Stomach (tissue), 8 donors: ENCODE measurements at regions not wholly inside any gene's neighbourhood (a gene's known extent, or its start where the extent isn't known, plus 50 kb on each side); places are given as distances from the start of the nearest gene placed in this dataset.

Experiments
- DNase-seq, 2 donors: peaks; one replicate each; pipeline versions ENCODE4 v3.0.0 to v3.0.0-alpha.2; 2013 to 2019
- H3K27ac ChIP-seq, 5 donors: fragments of 200-600 bp in 4 of 5; sonication (generic) in 4 of 5; one replicate each; pipeline ENCODE4 v1.5.1; 2013 to 2019; ENCODE audit warnings: mild to moderate bottlenecking in 1 of 5, moderate library complexity in 1 of 5
- H3K27me3 ChIP-seq, 3 donors: fragments of 200-600 bp; sonication (generic); one replicate each; pipeline ENCODE4 v1.5.1; 2017 to 2019; ENCODE audit warnings: mixed run types in 1 of 3
- H3K36me3 ChIP-seq, 4 donors: fragments of 200-600 bp; sonication (generic); 1 replicate in 3 of 4; 2 replicates in 1 of 4; pipeline ENCODE4 v1.5.1; 2016 to 2019
- H3K4me1 ChIP-seq, 4 donors: fragments of 200-600 bp; sonication (generic); one replicate each; pipeline ENCODE4 v1.5.1; 2016 to 2019
- H3K4me3 ChIP-seq, 4 donors: fragments of 200-600 bp; sonication (generic) in 3 of 4; one replicate each; pipeline ENCODE4 v1.5.1; 2016 to 2019; ENCODE audit warnings: mild to moderate bottlenecking in 1 of 4
- H3K9me3 ChIP-seq, 4 donors: fragments of 200-600 bp; sonication (generic); one replicate each; pipeline ENCODE4 v1.5.1; 2016 to 2019
- EP300 ChIP-seq: sonication (generic); formaldehyde crosslinking; IDR thresholded peaks from one replicate; pipeline ENCODE4 v1.6.1; 2017; ENCODE audit warnings: antibody characterized with exemption
- POLR2A ChIP-seq, 4 donors: fragments of 450-650 bp; IDR thresholded peaks; one replicate each; pipeline ENCODE4 v1.6.1; 2016; ENCODE audit warnings: antibody characterized with exemption in 4 of 4, control low read depth in 2 of 4, mild to moderate bottlenecking in 1 of 4, moderate library complexity in 1 of 4
- POLR2AphosphoS5 ChIP-seq, 3 donors: sonication (generic); formaldehyde crosslinking; IDR thresholded peaks; one replicate each; pipeline ENCODE4 v1.6.1; 2016; ENCODE audit warnings: antibody characterized with exemption in 3 of 3
- WGBS, 5 donors: extraction: QIAGEN DNeasy Blood & Tissue Kit in 3 of 5; methylation state at CpG; one replicate each; pipeline versions ENCODE4 v1.1.5 to v1.1.7; 2013 to 2018; 5-methylcytosine and 5-hydroxymethylcytosine counted together
- intact Hi-C: fragments of 100-400 bp; cut with DNase I; formaldehyde crosslinking; loops from one replicate; pipeline ENCODE4 v1.15.1; 2023; ENCODE audit warnings: low total_unique reads
- TF ChIP-seq, protein P1 (sequence below), 7 experiments: fragments of 450-650 bp in 4 of 7; fragments of 200-600 bp in 3 of 7; sonication (generic) in 3 of 7; IDR thresholded peaks; one replicate each; pipeline ENCODE4 v1.5.1; 2016 to 2019; ENCODE audit warnings: antibody characterized with exemption in 7 of 7, control low read depth in 2 of 7, mild to moderate bottlenecking in 1 of 7
- donor health status: healthy with polysubstance abuse.
- donor health status: Bipolar disorder and iron deficiency.
- donor health status: healthy.

DNA sequence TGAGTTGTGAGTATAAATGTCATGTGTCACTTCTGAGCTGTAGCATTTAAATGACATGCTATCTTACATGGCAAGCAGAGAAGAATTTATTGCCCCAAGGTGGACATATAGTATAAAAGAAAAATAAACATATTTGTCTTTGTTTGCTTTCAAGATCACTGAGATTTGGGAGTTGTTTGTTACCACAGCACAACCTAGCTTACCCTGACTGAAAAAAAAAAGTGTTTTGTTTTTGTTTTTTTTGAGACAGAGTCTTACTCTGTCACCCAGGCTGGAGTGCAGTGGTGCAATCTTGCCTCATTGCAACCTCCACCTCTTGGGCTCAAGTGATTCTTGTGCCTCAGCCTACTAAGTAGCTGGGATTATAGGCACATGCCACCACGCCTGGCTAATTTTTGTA lies 596.5 kb downstream of the MED13L start:
- Histone ChIP-seq H3K4me1 (no peaks in the 10 kb centered on the region), H3K36me3 (no peaks in the 10 kb centered on the region), H3K27me3 (no peaks in the 10 kb centered on the region), H3K4me3 (no peak overlapping the region), H3K27ac (no peak overlapping the region), H3K9me3 (peaks cover 0 to 10% (median 3%) of the 10 kb centered on the region in 4 donors)
- intact Hi-C loops, result no loop called here
- WGBS, 5 donors, result 93 to 100% (median 96%) methylated on average over 1 of the region's 1 CpG
- TF ChIP-seq EP300 (no peak), POLR2A (IDR thresholded peaks at IDR 0.05) (no peak), POLR2AphosphoS5 (IDR thresholded peaks at IDR 0.05) (no peak)
- TF ChIP-seq, protein P1, sequence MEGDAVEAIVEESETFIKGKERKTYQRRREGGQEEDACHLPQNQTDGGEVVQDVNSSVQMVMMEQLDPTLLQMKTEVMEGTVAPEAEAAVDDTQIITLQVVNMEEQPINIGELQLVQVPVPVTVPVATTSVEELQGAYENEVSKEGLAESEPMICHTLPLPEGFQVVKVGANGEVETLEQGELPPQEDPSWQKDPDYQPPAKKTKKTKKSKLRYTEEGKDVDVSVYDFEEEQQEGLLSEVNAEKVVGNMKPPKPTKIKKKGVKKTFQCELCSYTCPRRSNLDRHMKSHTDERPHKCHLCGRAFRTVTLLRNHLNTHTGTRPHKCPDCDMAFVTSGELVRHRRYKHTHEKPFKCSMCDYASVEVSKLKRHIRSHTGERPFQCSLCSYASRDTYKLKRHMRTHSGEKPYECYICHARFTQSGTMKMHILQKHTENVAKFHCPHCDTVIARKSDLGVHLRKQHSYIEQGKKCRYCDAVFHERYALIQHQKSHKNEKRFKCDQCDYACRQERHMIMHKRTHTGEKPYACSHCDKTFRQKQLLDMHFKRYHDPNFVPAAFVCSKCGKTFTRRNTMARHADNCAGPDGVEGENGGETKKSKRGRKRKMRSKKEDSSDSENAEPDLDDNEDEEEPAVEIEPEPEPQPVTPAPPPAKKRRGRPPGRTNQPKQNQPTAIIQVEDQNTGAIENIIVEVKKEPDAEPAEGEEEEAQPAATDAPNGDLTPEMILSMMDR (IDR thresholded peaks at IDR 0.05), result no peak
- no peak for DNase-seq

GRCh38 chr12:115672506-115673080 lies 604.9 kb downstream of the MED13L start:
- intact Hi-C loops, result no loop called here
- Histone ChIP-seq H3K36me3 (no peaks in the 10 kb centered on the region), H3K4me1 (no peaks in the 10 kb centered on the region), H3K27ac (no peak overlapping the region), H3K4me3 (no peak overlapping the region), H3K9me3 (no peaks in the 10 kb centered on the region), H3K27me3 (no peaks in the 10 kb centered on the region)
- TF ChIP-seq POLR2A (IDR thresholded peaks at IDR 0.05), result no peak
- WGBS, 5 donors, result 90 to 94% (median 91%) methylated on average over 11 of the region's 11 CpGs
- DNase-seq, result no peak

GRCh38 chr12:115672086-115672485 lies 605.4 kb downstream of the MED13L start:
- no peaks in the 10 kb centered on the region for H3K36me3 ChIP-seq
- DNase-seq, result no peak
- H3K4me3 ChIP-seq, result no peak overlapping the region
- 44 to 65% (median 46%) methylated on average over 3 of the region's 3 CpGs for whole genome bisulfite sequencing, 5 donors
- H3K27ac ChIP-seq, result no peak overlapping the region
- H3K4me1 ChIP-seq, result no peaks in the 10 kb centered on the region
- H3K27me3 ChIP-seq, result no peaks in the 10 kb centered on the region
- no peaks in the 10 kb centered on the region for H3K9me3 ChIP-seq
- TF ChIP-seq EP300 (no peak), POLR2AphosphoS5 (IDR thresholded peaks at IDR 0.05) (no peak), POLR2A (IDR thresholded peaks at IDR 0.05) (no peak)
- TF ChIP-seq, protein P1 (IDR thresholded peaks at IDR 0.05), result no peak
- intact Hi-C loops, result no loop called here

DNA sequence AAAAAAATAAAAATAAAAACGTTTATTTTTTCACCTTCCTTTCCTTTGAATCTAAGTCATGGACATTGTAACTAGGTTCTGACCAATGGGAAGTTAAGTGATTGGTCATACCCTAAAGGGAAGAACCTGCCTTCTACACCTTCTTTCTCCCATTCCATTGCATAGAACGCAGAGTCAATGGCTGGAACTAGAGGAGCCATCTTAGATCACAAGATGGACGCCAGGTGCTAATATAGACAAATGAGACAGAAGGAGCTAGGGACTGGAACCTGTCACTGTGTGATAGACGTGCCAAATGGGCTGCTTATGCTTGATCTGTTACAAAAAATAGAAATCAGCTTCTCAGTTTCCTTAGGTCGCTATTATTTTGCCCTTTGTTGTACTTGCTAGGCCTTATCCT lies 606.6 kb downstream of the MED13L start:
- no peaks in the 10 kb centered on the region for H3K4me1 ChIP-seq
- DNase-seq, result no peak
- TF ChIP-seq EP300 (no peak), POLR2A (IDR thresholded peaks at IDR 0.05) (no peak), POLR2AphosphoS5 (IDR thresholded peaks at IDR 0.05) (no peak)
- TF ChIP-seq, protein P1 (IDR thresholded peaks at IDR 0.05), result no peak
- H3K36me3 ChIP-seq, result no peaks in the 10 kb centered on the region
- intact Hi-C loops, result no loop called here
- H3K9me3 ChIP-seq, result no peaks in the 10 kb centered on the region
- 78 to 90% (median 83%) methylated on average over 5 of the region's 5 CpGs for WGBS, 5 donors
- no peak overlapping the region for H3K27ac ChIP-seq
- no peak overlapping the region for H3K4me3 ChIP-seq
- no peaks in the 10 kb centered on the region for H3K27me3 ChIP-seq

DNA sequence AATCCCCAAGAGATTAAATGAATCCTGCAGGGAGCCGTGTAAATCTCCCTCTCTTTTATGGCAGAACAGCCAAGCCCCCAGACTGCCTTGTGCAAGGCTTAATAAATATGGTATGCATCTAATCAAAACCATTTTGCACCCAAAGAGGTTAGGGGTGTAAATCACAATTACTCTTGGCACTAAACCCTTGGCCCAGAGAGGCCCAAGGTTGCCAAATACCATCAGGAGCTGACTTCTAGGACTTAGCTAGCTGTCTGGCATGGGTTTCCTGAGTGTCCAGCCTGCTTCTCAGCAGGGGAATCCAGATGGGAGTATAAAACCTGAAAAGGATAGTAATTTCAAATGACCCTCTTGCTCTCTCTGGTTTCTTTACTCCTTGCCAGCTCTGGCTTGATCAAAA lies 610.4 kb downstream of the MED13L start:
- Histone ChIP-seq H3K9me3 (no peaks in the 10 kb centered on the region), H3K27ac (no peak overlapping the region), H3K4me1 (no peaks in the 10 kb centered on the region), H3K36me3 (no peaks in the 10 kb centered on the region), H3K27me3 (no peaks in the 10 kb centered on the region), H3K4me3 (no peak overlapping the region)
- intact Hi-C loops, result no loop called here
- WGBS, 5 donors, result 36 to 48% (median 43%) methylated on average over 1 of the region's 1 CpG
- TF ChIP-seq, protein P1 (IDR thresholded peaks at IDR 0.05), result no peak
- TF ChIP-seq POLR2AphosphoS5 (IDR thresholded peaks at IDR 0.05), result no peak
- TF ChIP-seq POLR2A (IDR thresholded peaks at IDR 0.05), result no peak
- no peak for TF ChIP-seq EP300
- no peak for DNase-seq
